ENCODE measurements at regions not wholly inside any gene's neighbourhood (a gene's known extent, or its start where the extent isn't known, plus 50 kb on each side); places are given as distances from the start of the nearest gene placed in this dataset.

GRCh38 chr3:26350853-26351252, 271.7 kb upstream of the LRRC3B start:
- TF ChIP-seq, protein P1, sequence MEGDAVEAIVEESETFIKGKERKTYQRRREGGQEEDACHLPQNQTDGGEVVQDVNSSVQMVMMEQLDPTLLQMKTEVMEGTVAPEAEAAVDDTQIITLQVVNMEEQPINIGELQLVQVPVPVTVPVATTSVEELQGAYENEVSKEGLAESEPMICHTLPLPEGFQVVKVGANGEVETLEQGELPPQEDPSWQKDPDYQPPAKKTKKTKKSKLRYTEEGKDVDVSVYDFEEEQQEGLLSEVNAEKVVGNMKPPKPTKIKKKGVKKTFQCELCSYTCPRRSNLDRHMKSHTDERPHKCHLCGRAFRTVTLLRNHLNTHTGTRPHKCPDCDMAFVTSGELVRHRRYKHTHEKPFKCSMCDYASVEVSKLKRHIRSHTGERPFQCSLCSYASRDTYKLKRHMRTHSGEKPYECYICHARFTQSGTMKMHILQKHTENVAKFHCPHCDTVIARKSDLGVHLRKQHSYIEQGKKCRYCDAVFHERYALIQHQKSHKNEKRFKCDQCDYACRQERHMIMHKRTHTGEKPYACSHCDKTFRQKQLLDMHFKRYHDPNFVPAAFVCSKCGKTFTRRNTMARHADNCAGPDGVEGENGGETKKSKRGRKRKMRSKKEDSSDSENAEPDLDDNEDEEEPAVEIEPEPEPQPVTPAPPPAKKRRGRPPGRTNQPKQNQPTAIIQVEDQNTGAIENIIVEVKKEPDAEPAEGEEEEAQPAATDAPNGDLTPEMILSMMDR (IDR thresholded peaks at IDR 0.05; ENCODE audit: low read depth, low read length): no peak
- H3K4me3 ChIP-seq (ENCODE audit: low read depth, low read length): no peak overlapping the region
- DNase-seq: no peak
- H3K4me1 ChIP-seq: no peaks in the 10 kb centered on the region
- no peaks in the 10 kb centered on the region for H3K9me3 ChIP-seq
- H3K27me3 ChIP-seq: no peaks in the 10 kb centered on the region
- H3K36me3 ChIP-seq: no peaks in the 10 kb centered on the region

DNA sequence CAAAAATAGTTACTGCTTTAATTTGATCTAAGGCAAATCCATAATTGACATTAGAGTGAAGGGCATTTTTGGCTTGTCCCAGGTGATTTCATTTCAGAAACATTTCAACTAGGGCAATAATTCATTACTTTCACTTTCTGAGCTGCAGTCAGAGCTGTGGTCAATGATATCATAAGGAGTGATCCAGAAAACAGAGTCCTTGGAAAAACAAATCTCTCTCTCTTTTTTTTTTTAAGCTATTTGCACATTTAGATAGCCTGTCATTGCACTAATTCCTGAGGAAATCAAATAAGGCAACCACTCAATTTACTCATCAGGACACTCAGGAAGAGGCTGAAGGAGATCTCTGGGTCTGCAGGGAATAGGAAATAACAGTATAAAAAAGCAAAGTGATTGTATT, 269.5 kb upstream of the LRRC3B start:
- Histone ChIP-seq H3K36me3 (no peaks in the 10 kb centered on the region), H3K4me3 (ENCODE audit: low read depth, low read length) (no peak overlapping the region), H3K27me3 (no peaks in the 10 kb centered on the region), H3K4me1 (no peaks in the 10 kb centered on the region), H3K9me3 (no peaks in the 10 kb centered on the region)
- DNase-seq: no peak
- TF ChIP-seq, protein P1 (IDR thresholded peaks at IDR 0.05; ENCODE audit: low read depth, low read length): no peak

GRCh38 chr3:26358405-26358804, 264.2 kb upstream of the LRRC3B start:
- Histone ChIP-seq H3K4me3 (ENCODE audit: low read depth, low read length) (no peak overlapping the region), H3K4me1 (no peaks in the 10 kb centered on the region), H3K27me3 (no peaks in the 10 kb centered on the region), H3K36me3 (no peaks in the 10 kb centered on the region), H3K9me3 (no peaks in the 10 kb centered on the region)
- DNase-seq: no peak
- TF ChIP-seq, protein P1 (IDR thresholded peaks at IDR 0.05; ENCODE audit: low read depth, low read length): no peak

- no peaks in the 10 kb centered on the region for H3K4me1 ChIP-seq
- no peak overlapping the region for H3K4me3 ChIP-seq (ENCODE audit: low read depth, low read length)
- no peaks in the 10 kb centered on the region for H3K36me3 ChIP-seq
- H3K9me3 ChIP-seq: no peaks in the 10 kb centered on the region
- no peak for DNase-seq
- TF ChIP-seq, protein P1 (IDR thresholded peaks at IDR 0.05; ENCODE audit: low read depth, low read length): no peak
- no peaks in the 10 kb centered on the region for H3K27me3 ChIP-seq
These were observed 256.9 kb upstream of the LRRC3B start for GRCh38 chr3:26365706-26366105.

GRCh38 chr3:26368312-26368711, 254.3 kb upstream of the LRRC3B start:
- Histone ChIP-seq H3K27me3 (no peaks in the 10 kb centered on the region), H3K4me3 (ENCODE audit: low read depth, low read length) (no peak overlapping the region), H3K9me3 (no peaks in the 10 kb centered on the region), H3K36me3 (no peaks in the 10 kb centered on the region), H3K4me1 (no peaks in the 10 kb centered on the region)
- TF ChIP-seq, protein P1 (IDR thresholded peaks at IDR 0.05; ENCODE audit: low read depth, low read length): no peak
- DNase-seq: no peak

DNA sequence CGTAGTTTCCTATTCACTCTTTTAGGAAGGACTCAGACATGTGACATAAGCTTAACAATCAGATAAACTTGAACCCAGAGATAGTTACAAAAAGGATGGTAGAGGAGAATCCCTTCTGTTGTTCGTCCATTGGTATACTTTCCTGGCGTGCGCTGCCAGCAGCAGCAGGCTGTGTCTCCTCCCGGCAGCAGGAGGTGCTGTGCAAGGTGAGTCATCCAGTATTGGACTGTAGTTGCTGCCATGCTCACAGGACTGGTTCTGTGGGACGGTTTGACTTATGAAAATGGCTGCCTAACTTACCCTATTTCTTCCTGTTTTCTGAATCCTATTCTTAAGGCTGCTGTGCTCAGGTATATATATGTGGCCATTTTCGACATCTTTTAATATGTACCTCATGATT, 253.4 kb upstream of the LRRC3B start:
- no peak for DNase-seq
- H3K4me3 ChIP-seq (ENCODE audit: low read depth, low read length): no peak overlapping the region
- TF ChIP-seq, protein P1 (IDR thresholded peaks at IDR 0.05; ENCODE audit: low read depth, low read length): no peak
- H3K27me3 ChIP-seq: no peaks in the 10 kb centered on the region
- H3K4me1 ChIP-seq: no peaks in the 10 kb centered on the region
- no peaks in the 10 kb centered on the region for H3K9me3 ChIP-seq
- no peaks in the 10 kb centered on the region for H3K36me3 ChIP-seq

Measured in BE2C (cell line).